Muscle of leg (tissue), 3 donors: ENCODE measurements at regions not wholly inside any gene's neighbourhood (a gene's known extent, or its start where the extent isn't known, plus 50 kb on each side); places are given as distances from the start of the nearest gene placed in this dataset.
"Not testable (repeated sequence)": the region's sequence is repeated elsewhere in the genome, so short reads cannot be mapped to it uniquely, and the experiment has no call there.

Source experiments
- DNase-seq: peaks from one replicate; pipeline ENCODE4 v3.0.0; 2013
- H3K27ac ChIP-seq: one replicate; pipeline ENCODE4 v1.5.1; 2013; ENCODE audit warnings: mild to moderate bottlenecking, low read length, control low read depth
- H3K27me3 ChIP-seq: one replicate; pipeline ENCODE4 v1.6.1; 2013; ENCODE audit warnings: low read length; ENCODE audit not compliant: control insufficient read depth, insufficient read depth
- H3K36me3 ChIP-seq: one replicate; pipeline ENCODE4 v1.6.1; 2013; ENCODE audit warnings: low read length; ENCODE audit not compliant: control insufficient read depth, insufficient read depth
- H3K4me1 ChIP-seq: one replicate; pipeline ENCODE4 v1.6.1; 2013; ENCODE audit warnings: low read length; ENCODE audit not compliant: control insufficient read depth, insufficient read depth
- H3K4me3 ChIP-seq: one replicate; pipeline ENCODE4 v1.5.1; 2013; ENCODE audit warnings: low read length, control low read depth
- H3K9me3 ChIP-seq: replicated peaks from 2 replicates; pipeline ENCODE4 v1.6.1; 2013; ENCODE audit warnings: low read depth, low read length; ENCODE audit not compliant: control insufficient read depth
- WGBS: methylation state at CpG from one replicate; pipeline ENCODE4 v1.1.5; 2013; ENCODE audit warnings: missing lambda C conversion rate; ENCODE audit not compliant: insufficient coverage; 5-methylcytosine and 5-hydroxymethylcytosine counted together

GRCh38 chr10:78660446-78661106, 408.2 kb upstream of the ZMIZ1 start:
- no peak for DNase-seq
- Histone ChIP-seq H3K4me3 (no peak overlapping the region), H3K4me1 (no peaks in the 10 kb centered on the region), H3K27me3 (peaks cover under 1% of the 10 kb centered on the region), H3K9me3 (peaks cover 6% of the 10 kb centered on the region), H3K27ac (no peak overlapping the region), H3K36me3 (no peaks in the 10 kb centered on the region)
- 76% methylated on average over 3 of the region's 7 CpGs for WGBS

DNA sequence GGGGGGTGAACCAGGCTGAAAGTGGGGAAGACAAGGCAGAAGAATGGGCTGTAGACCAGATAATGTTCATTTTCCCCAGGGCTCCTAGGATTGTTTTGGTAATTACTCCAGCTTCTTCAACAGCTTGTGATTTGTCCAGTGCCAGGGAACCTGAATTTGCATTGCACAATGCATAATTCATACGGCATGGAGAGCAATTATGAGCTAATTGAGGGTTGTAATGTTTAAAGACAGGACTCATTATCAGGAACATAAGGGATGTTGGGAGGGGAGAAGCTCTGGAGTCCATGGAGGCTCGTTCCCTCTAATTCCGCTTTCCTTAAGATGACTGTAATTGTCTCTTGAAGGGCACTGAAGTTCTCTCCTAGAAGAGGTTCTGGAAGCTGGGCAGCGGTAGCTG, 405.0 kb upstream of the ZMIZ1 start:
- no peak for DNase-seq
- Histone ChIP-seq H3K36me3 (no peaks in the 10 kb centered on the region), H3K4me3 (no peak overlapping the region), H3K9me3 (peaks cover 6% of the 10 kb centered on the region), H3K27ac (no peak overlapping the region), H3K4me1 (no peaks in the 10 kb centered on the region), H3K27me3 (peaks cover 2% of the 10 kb centered on the region)
- 91% methylated on average over 3 of the region's 4 CpGs for WGBS

- peaks cover 2% of the 10 kb centered on the region for H3K27me3 ChIP-seq
- no peaks in the 10 kb centered on the region for H3K36me3 ChIP-seq
- no peak for DNase-seq
- 61% methylated on average over 2 of the region's 4 CpGs for WGBS
- no peak overlapping the region for H3K4me3 ChIP-seq
- no peak overlapping the region for H3K27ac ChIP-seq
- H3K9me3 ChIP-seq, result peaks cover 6% of the 10 kb centered on the region
- no peaks in the 10 kb centered on the region for H3K4me1 ChIP-seq
These were observed 403.7 kb upstream of the ZMIZ1 start for GRCh38 chr10:78664929-78665553.

DNA sequence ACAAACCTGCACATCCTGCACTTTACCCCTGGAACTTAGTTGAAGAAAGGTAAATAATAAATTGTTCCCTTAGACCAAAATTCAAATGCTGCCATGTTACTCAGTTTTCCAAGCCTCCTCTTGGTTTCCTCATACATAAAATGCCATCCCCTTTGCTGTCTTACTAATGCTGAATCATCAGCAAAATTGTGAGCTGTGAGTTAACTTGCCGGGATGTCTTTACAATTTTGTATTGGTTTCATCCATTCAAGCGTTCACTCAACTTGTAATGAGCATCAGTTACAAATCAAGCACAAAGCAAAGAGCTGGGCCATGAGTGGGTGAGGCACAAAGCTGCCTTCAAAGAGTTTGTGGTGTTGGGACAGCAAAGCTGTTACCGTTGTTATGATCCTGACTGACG, 395.8 kb upstream of the ZMIZ1 start:
- H3K4me3 ChIP-seq, result no peak overlapping the region
- DNase-seq, result no peak
- no peaks in the 10 kb centered on the region for H3K4me1 ChIP-seq
- H3K36me3 ChIP-seq, result no peaks in the 10 kb centered on the region
- H3K27me3 ChIP-seq, result peaks cover 3% of the 10 kb centered on the region
- no CpG with 5 or more reads among the region's 4 CpGs for WGBS
- H3K9me3 ChIP-seq, result no peaks in the 10 kb centered on the region
- H3K27ac ChIP-seq, result no peak overlapping the region

DNA sequence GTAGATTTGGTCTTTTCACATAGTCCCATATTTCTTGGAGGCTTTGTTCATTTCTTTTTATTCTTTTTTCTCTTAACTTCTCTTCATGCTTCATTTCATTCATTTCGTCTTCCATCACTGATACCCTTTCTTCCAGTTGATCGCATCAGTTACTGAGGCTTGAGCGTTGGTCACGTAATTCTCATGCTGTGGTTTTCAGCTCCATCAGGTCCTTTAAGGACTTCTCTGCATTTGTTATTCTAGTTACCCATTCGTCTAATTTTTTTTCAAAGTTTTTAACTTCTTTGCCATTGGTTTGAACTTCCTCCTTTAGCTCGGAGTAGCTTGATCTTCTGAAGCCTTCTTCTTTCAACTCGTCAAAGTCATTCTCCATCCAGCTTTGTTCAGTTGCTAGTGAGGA, 387.6 kb upstream of the ZMIZ1 start:
- not testable (repeated sequence) for H3K27ac ChIP-seq, DNase-seq, H3K9me3 ChIP-seq, H3K4me1 ChIP-seq, H3K4me3 ChIP-seq, H3K27me3 ChIP-seq, H3K36me3 ChIP-seq
- WGBS, result 91% methylated on average over 4 of the region's 7 CpGs

DNA sequence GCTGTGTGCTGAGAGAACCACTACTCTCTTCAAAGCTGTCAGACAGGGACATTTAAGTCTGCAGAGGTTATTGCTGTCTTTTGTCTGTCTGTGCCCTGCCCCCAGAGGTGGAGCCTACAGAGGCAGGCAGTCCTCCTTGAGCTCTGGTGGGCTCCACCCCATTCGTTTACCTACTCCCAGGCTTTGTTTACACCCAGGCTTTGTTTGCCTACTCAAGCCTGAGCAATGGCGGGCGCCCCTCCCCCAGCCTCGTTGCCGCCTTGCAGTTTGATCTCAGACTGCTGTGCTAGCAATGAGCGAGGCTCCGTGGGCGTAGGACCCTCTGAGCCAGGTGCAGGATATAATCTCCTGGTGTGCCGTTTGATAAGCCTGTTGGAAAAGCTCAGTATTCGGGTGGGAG, 386.8 kb upstream of the ZMIZ1 start:
- WGBS, result 87% methylated on average over 10 of the region's 10 CpGs
- H3K4me3 ChIP-seq, H3K4me1 ChIP-seq, H3K27me3 ChIP-seq, H3K9me3 ChIP-seq, H3K36me3 ChIP-seq, DNase-seq, H3K27ac ChIP-seq: not testable (repeated sequence)

GRCh38 chr10:78684947-78685346, 383.8 kb upstream of the ZMIZ1 start:
- H3K27ac ChIP-seq, result no peak overlapping the region
- no peak overlapping the region for H3K4me3 ChIP-seq
- WGBS, result 43% methylated on average over 8 of the region's 9 CpGs
- H3K36me3 ChIP-seq, result no peaks in the 10 kb centered on the region
- H3K9me3 ChIP-seq, result peaks cover 3% of the 10 kb centered on the region
- no peak for DNase-seq
- H3K4me1 ChIP-seq, result peaks cover 14% of the 10 kb centered on the region
- H3K27me3 ChIP-seq, result peaks cover 6% of the 10 kb centered on the region

DNA sequence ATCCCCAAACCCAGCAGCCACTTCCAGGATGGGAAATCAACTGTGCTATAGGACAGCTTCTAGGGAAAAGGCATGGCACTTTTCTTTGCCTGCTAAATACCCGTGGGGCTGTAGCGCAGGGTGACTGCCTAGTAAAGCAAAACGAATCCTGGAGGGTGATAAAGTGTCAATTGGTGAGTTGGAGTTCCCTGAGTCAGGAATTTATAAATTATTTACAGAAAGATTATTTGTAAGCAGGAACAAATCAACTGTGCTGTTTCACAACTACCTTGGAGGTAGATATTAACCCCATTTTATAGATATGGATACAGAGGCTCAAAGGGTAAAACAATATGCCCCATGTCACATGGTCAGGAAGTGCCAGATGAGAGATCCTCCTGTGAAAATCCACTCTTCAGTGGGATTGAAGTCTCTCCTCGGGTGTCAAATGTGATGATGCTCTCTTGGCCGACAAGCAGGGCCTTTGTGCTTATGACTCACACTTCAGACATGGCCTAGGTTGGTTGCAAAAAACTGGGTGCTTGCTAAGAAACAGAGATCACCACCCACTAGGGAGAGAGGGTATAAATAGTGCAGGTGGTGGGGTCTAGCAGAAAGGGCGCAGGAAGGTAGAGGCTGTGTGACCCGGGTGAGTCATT, 383.2 kb upstream of the ZMIZ1 start:
- Histone ChIP-seq H3K9me3 (peaks cover 3% of the 10 kb centered on the region), H3K4me1 (peaks cover 14% of the 10 kb centered on the region), H3K36me3 (no peaks in the 10 kb centered on the region), H3K27ac (no peak overlapping the region), H3K4me3 (no peak overlapping the region), H3K27me3 (peaks cover 6% of the 10 kb centered on the region)
- 57% methylated on average over 1 of the region's 7 CpGs for WGBS
- no peak for DNase-seq

DNA sequence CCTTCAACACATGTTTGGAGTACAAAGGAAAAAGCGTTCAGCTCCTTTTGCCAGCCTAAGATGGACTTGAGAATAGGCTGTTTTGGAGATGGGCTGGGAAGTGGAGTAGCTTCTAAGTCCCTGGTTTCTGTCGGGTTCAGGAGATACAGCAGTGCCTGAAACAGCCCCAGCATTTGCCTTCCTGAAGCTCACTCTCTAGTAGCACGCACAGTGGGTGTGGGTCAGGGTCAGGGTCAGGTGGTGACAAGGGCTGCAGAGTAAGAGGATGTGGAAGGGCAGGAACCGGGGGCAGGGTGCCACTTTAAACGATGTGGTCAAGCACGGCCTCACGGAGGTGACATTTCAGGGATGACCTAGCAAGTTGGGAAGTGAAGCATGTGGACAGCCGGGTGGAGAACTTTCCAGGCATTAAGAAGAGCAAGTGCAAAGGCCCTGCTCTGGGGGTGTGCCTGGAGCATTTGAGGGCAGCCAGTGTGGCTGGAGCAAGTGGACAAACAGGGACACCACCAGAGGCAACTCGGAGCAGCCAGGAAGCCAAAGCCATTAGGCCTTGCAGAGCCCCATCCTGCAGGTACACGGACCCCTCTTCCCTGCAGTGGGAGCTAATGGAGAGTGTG, 382.2 kb upstream of the ZMIZ1 start:
- 76% methylated on average over 10 of the region's 10 CpGs for WGBS
- Histone ChIP-seq H3K9me3 (peaks cover 3% of the 10 kb centered on the region), H3K4me3 (no peak overlapping the region), H3K4me1 (peaks cover 14% of the 10 kb centered on the region), H3K27me3 (peaks cover 6% of the 10 kb centered on the region), H3K27ac (no peak overlapping the region), H3K36me3 (no peaks in the 10 kb centered on the region)
- no peak for DNase-seq

DNA sequence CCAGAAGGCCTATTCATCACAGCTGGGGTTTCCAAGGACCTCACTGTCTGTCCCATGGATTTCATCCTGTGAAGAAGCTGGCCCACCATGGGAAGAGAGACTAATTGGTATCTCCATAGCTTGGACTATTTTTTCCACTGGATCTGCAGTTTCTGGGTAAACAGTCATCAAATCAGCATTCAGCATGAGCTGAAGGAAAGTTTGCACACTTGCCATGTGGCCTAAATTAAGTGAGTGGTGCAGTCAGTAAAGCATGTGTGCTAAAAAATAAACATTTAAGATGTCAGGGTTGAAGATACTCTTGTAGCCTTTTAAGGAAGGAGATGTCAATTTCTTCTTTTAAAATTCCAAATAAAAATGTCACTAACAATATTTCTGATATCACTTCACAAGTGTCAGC, 381.1 kb upstream of the ZMIZ1 start:
- Histone ChIP-seq H3K9me3 (peaks cover 1% of the 10 kb centered on the region), H3K4me1 (peaks cover 17% of the 10 kb centered on the region), H3K27ac (no peak overlapping the region), H3K4me3 (no peak overlapping the region), H3K27me3 (peaks cover 8% of the 10 kb centered on the region), H3K36me3 (no peaks in the 10 kb centered on the region)
- peak; percentile 32 for DNase-seq
